Ectodermal cell (in vitro differentiated cells): ENCODE measurements at regions not wholly inside any gene's neighbourhood (a gene's known extent, or its start where the extent isn't known, plus 50 kb on each side); places are given as distances from the start of the nearest gene placed in this dataset.

Source experiments
- H3K27ac ChIP-seq: 2 replicates; pipeline ENCODE4 v1.7.0; 2013; ENCODE audit warnings: mild to moderate bottlenecking, low read depth, low read length; ENCODE audit not compliant: insufficient read depth, poor library complexity, severe bottlenecking
- H3K27me3 ChIP-seq: 2 replicates; pipeline ENCODE4 v1.7.0; 2013; ENCODE audit warnings: mild to moderate bottlenecking, low read length; ENCODE audit not compliant: insufficient read depth, control insufficient read depth, poor library complexity, severe bottlenecking
- H3K36me3 ChIP-seq: one replicate; pipeline ENCODE4 v1.7.0; 2013; ENCODE audit warnings: low read length; ENCODE audit not compliant: control insufficient read depth, insufficient read depth
- H3K4me1 ChIP-seq: one replicate; pipeline ENCODE4 v1.7.0; 2013; ENCODE audit warnings: low read length; ENCODE audit not compliant: control insufficient read depth, insufficient read depth
- H3K4me3 ChIP-seq: 2 replicates; pipeline ENCODE4 v1.7.0; 2013; ENCODE audit warnings: low read depth, low read length, control low read depth; ENCODE audit not compliant: insufficient read depth
- H3K9me3 ChIP-seq: 2 replicates; pipeline ENCODE4 v1.7.0; 2013; ENCODE audit warnings: mild to moderate bottlenecking, low read length, moderate library complexity; ENCODE audit not compliant: control insufficient read depth
- WGBS, 2 experiments: methylation state at CpG; one replicate each; pipeline ENCODE4 v1.1.7; 2013; ENCODE audit warnings: missing lambda C conversion rate in 2 of 2; 5-methylcytosine and 5-hydroxymethylcytosine counted together

GRCh38 chr10:83037653-83038052, 1101.7 kb upstream of the GHITM start:
- no peak overlapping the region for H3K27ac ChIP-seq
- whole genome bisulfite sequencing, 2 experiments = 92 to 94% methylated on average over 2 of the region's 2 CpGs
- H3K36me3 ChIP-seq = no peaks in the 10 kb centered on the region
- no peaks in the 10 kb centered on the region for H3K27me3 ChIP-seq
- H3K4me3 ChIP-seq = no peak overlapping the region
- H3K9me3 ChIP-seq = no peaks in the 10 kb centered on the region
- H3K4me1 ChIP-seq = no peaks in the 10 kb centered on the region

- H3K4me1 ChIP-seq = no peaks in the 10 kb centered on the region
- WGBS, 2 experiments = 92 to 100% methylated on average over 2 of the region's 2 CpGs
- no peak overlapping the region for H3K27ac ChIP-seq
- H3K27me3 ChIP-seq = no peaks in the 10 kb centered on the region
- H3K36me3 ChIP-seq = no peaks in the 10 kb centered on the region
- no peak overlapping the region for H3K4me3 ChIP-seq
- H3K9me3 ChIP-seq = no peaks in the 10 kb centered on the region
Observed at GRCh38 chr10:83038631-83039030, 1100.7 kb upstream of the GHITM start.

- 83 to 94% methylated on average over 1 to 3 of the region's 4 CpGs for whole genome bisulfite sequencing, 2 experiments
Observed at GRCh38 chr10:83045731-83046130, 1093.6 kb upstream of the GHITM start.

GRCh38 chr10:83050815-83051214, 1088.5 kb upstream of the GHITM start:
- no peaks in the 10 kb centered on the region for H3K27me3 ChIP-seq
- no peak overlapping the region for H3K27ac ChIP-seq
- no peaks in the 10 kb centered on the region for H3K4me1 ChIP-seq
- WGBS, 2 experiments = 90 to 100% methylated on average over 2 of the region's 3 CpGs
- no peaks in the 10 kb centered on the region for H3K36me3 ChIP-seq
- H3K9me3 ChIP-seq = no peaks in the 10 kb centered on the region
- H3K4me3 ChIP-seq = no peak overlapping the region

More at GRCh38 chr10:83045731-83046130, 1093.6 kb upstream of the GHITM start:
- Histone ChIP-seq H3K36me3 (no peaks in the 10 kb centered on the region), H3K4me1 (no peaks in the 10 kb centered on the region), H3K27me3 (no peaks in the 10 kb centered on the region), H3K27ac (no peak overlapping the region), H3K4me3 (no peak overlapping the region), H3K9me3 (no peaks in the 10 kb centered on the region)

GRCh38 chr10:83062871-83063270, 1076.4 kb upstream of the GHITM start:
- 91 to 95% methylated on average over 2 of the region's 2 CpGs for WGBS, 2 experiments
- Histone ChIP-seq H3K4me1 (no peaks in the 10 kb centered on the region), H3K27me3 (no peaks in the 10 kb centered on the region)

GRCh38 chr10:83073472-83073871, 1065.8 kb upstream of the GHITM start:
- Histone ChIP-seq H3K27me3 (no peaks in the 10 kb centered on the region), H3K27ac (no peak overlapping the region), H3K4me1 (peaks cover 1% of the 10 kb centered on the region), H3K36me3 (no peaks in the 10 kb centered on the region), H3K9me3 (no peaks in the 10 kb centered on the region), H3K4me3 (no peak overlapping the region)
- 93 to 95% methylated on average over 1 of the region's 1 CpG for WGBS, 2 experiments

More at GRCh38 chr10:83062871-83063270, 1076.4 kb upstream of the GHITM start:
- Histone ChIP-seq H3K27ac (no peak overlapping the region), H3K9me3 (no peaks in the 10 kb centered on the region), H3K36me3 (no peaks in the 10 kb centered on the region), H3K4me3 (no peak overlapping the region)

- WGBS, 2 experiments = 95 to 100% methylated on average over 3 to 4 of the region's 4 CpGs
- H3K4me1 ChIP-seq = peaks cover 7% of the 10 kb centered on the region
- no peaks in the 10 kb centered on the region for H3K9me3 ChIP-seq
- H3K27ac ChIP-seq = no peak overlapping the region
- no peaks in the 10 kb centered on the region for H3K27me3 ChIP-seq
- H3K36me3 ChIP-seq = no peaks in the 10 kb centered on the region
- no peak overlapping the region for H3K4me3 ChIP-seq
Observed at GRCh38 chr10:83075016-83075814, 1064.1 kb upstream of the GHITM start.

- H3K4me3 ChIP-seq = no peak overlapping the region
Observed at GRCh38 chr10:83075815-83076355, 1063.4 kb upstream of the GHITM start.

GRCh38 chr10:83076443-83076842, 1062.9 kb upstream of the GHITM start:
- H3K36me3 ChIP-seq = no peaks in the 10 kb centered on the region
- H3K27me3 ChIP-seq = no peaks in the 10 kb centered on the region
- 91 to 94% methylated on average over 3 of the region's 3 CpGs for WGBS, 2 experiments
- H3K4me1 ChIP-seq = peaks cover 7% of the 10 kb centered on the region
- no peak overlapping the region for H3K27ac ChIP-seq
- H3K9me3 ChIP-seq = no peaks in the 10 kb centered on the region
- no peak overlapping the region for H3K4me3 ChIP-seq

More at GRCh38 chr10:83075815-83076355, 1063.4 kb upstream of the GHITM start:
- Histone ChIP-seq H3K36me3 (no peaks in the 10 kb centered on the region), H3K9me3 (no peaks in the 10 kb centered on the region), H3K27me3 (no peaks in the 10 kb centered on the region), H3K27ac (no peak overlapping the region), H3K4me1 (peaks cover 7% of the 10 kb centered on the region)

GRCh38 chr10:83078160-83078559, 1061.1 kb upstream of the GHITM start:
- H3K36me3 ChIP-seq = no peaks in the 10 kb centered on the region
- H3K27me3 ChIP-seq = no peaks in the 10 kb centered on the region
- no peak overlapping the region for H3K4me3 ChIP-seq
- 8% methylated on average over 1 of the region's 1 CpG; no CpG with 5 or more reads in 1 of the 2 experiments for WGBS, 2 experiments
- peaks cover 7% of the 10 kb centered on the region for H3K4me1 ChIP-seq
- peak overlapping the region; percentile 40 for H3K27ac ChIP-seq
- no peaks in the 10 kb centered on the region for H3K9me3 ChIP-seq
